GM12878 (cell line): ENCODE measurements at regions not wholly inside any gene's neighbourhood (a gene's known extent, or its start where the extent isn't known, plus 50 kb on each side); places are given as distances from the start of the nearest gene placed in this dataset.

Experiments used
- ATAC-seq: fragments of 200-7000 bp; cut with Tn5 transposase; 3 replicates; pipeline ENCODE4 v1.9.1; 2020; ENCODE audit warnings: mild to moderate bottlenecking, moderate library complexity
- BruUV-seq: library from RNA; stranded (reverse); fragments of 400-500 nt; replicated peaks from 2 replicates; lab custom pipeline; 2021; lab: Mats Ljungman, UMichigan
- CTCF ChIA-PET: fragments of 300-600 bp; sonication (Branson Sonifier 250); formaldehyde crosslinking; extraction: SDS; loops from one replicate; lab custom pipeline; 2021; ENCODE audit warnings: inconsistent platforms; lab: Yijun Ruan, JAX
- POLR2A ChIA-PET: fragments of 350-600 bp; formaldehyde crosslinking; extraction: SDS; loops from one replicate; lab custom pipeline; 2021; ENCODE audit warnings: inconsistent platforms; lab: Charles Lee
- RAD21 ChIA-PET: fragments of 300-600 bp; sonication (Branson Sonifier 250); formaldehyde crosslinking; loops from one replicate; lab custom pipeline; 2023; ENCODE audit warnings: antibody characterized with exemption; ENCODE audit not compliant: unreplicated experiment; lab: Charles Lee
- SMC1A ChIA-PET: fragments of 300-600 bp; sonication (Branson Sonifier 250); formaldehyde crosslinking; loops from one replicate; lab custom pipeline; 2023; ENCODE audit not compliant: unreplicated experiment, uncharacterized antibody; lab: Charles Lee
- DNase-seq: peaks from one replicate; pipeline ENCODE4 v3.0.0-alpha.2; 2011; ENCODE audit warnings: low read depth, low spot score
- FAIRE-seq: peaks from 3 replicates; lab custom pipeline; 2011; peaks lifted over from hg19 to GRCh38; lab: Jason Lieb, UNC
- H2AFZ ChIP-seq: 2 replicates; pipeline ENCODE4 v1.6.0; 2011; ENCODE audit warnings: low read depth, low read length, control low read depth; ENCODE audit not compliant: control insufficient read depth
- H3K27ac ChIP-seq: 2 replicates; pipeline ENCODE4 v1.5.1; 2011; ENCODE audit warnings: control low read depth; ENCODE audit not compliant: control insufficient read depth, insufficient read depth
- H3K27me3 ChIP-seq, 2 experiments: replicated peaks in 1 of 2; 2 replicates each; pipeline versions ENCODE4 v1.6.0 to v1.6.1; 2011; ENCODE audit warnings: low read length in 1 of 2; ENCODE audit not compliant: control insufficient read depth in 2 of 2, insufficient read depth in 2 of 2
- H3K36me3 ChIP-seq, 2 experiments: 2 replicates each; pipeline ENCODE4 v1.5.1; 2011; ENCODE audit warnings: low read length in 1 of 2; ENCODE audit not compliant: control insufficient read depth in 2 of 2, insufficient read depth in 2 of 2
- H3K4me1 ChIP-seq: 2 replicates; pipeline ENCODE4 v1.6.1; 2011; ENCODE audit warnings: mild to moderate bottlenecking, low read length, moderate library complexity, mixed read lengths; ENCODE audit not compliant: control insufficient read depth, insufficient read depth
- H3K4me2 ChIP-seq: 2 replicates; pipeline ENCODE4 v1.6.0; 2011; ENCODE audit warnings: control low read depth; ENCODE audit not compliant: control insufficient read depth, insufficient read depth
- H3K4me3 ChIP-seq: fragments of 200-600 bp; sonication (generic); 2 replicates; pipeline ENCODE4 v1.5.1; 2016
- H3K79me2 ChIP-seq: 2 replicates; pipeline ENCODE4 v1.6.0; 2011; ENCODE audit warnings: low read length; ENCODE audit not compliant: control insufficient read depth, insufficient read depth
- H3K9ac ChIP-seq: 2 replicates; pipeline ENCODE4 v1.8.0; 2011; ENCODE audit warnings: low read length, control low read depth, mixed read lengths; ENCODE audit not compliant: control insufficient read depth, insufficient read depth
- H3K9me3 ChIP-seq: replicated peaks from 3 replicates; pipeline ENCODE4 v1.5.1; 2011; ENCODE audit warnings: mild to moderate bottlenecking, low read length; ENCODE audit not compliant: control insufficient read depth, insufficient read depth
- H4K20me1 ChIP-seq: 2 replicates; pipeline ENCODE4 v1.6.0; 2011; ENCODE audit not compliant: control insufficient read depth, insufficient read depth
- ATF2 ChIP-seq: IDR thresholded peaks from 2 replicates; pipeline ENCODE4 v1.6.1; 2012; ENCODE audit warnings: low read length, inconsistent platforms
- BCL11A ChIP-seq: IDR thresholded peaks from 2 replicates; pipeline ENCODE4 v1.6.1; 2011; ENCODE audit warnings: low read depth, low read length
- CBX3 ChIP-seq: fragments of 200-600 bp; sonication (generic); IDR thresholded peaks from 2 replicates; pipeline ENCODE4 v1.6.1; 2016; ENCODE audit warnings: low read depth, borderline replicate concordance
- DPF2 ChIP-seq: fragments of 450-650 bp; IDR thresholded peaks from 2 replicates; pipeline ENCODE4 v1.6.1; 2017; ENCODE audit warnings: mild to moderate bottlenecking
- E2F4 ChIP-seq: IDR thresholded peaks from 2 replicates; pipeline ENCODE4 v1.6.1; 2012; ENCODE audit warnings: low read depth, low read length, improper control_type of control experiment
- EED ChIP-seq: sonication (generic); IDR thresholded peaks from 2 replicates; pipeline ENCODE4 v1.6.1; 2016; ENCODE audit warnings: antibody characterized with exemption, low read depth
- GATAD2B ChIP-seq: fragments of 450-650 bp; conservative IDR thresholded peaks from 2 replicates; pipeline ENCODE4 v1.6.1; 2017; ENCODE audit warnings: low read depth, mild to moderate bottlenecking, moderate library complexity
- HCFC1 ChIP-seq: fragments of 150-350 bp; IDR thresholded peaks from 2 replicates; pipeline ENCODE4 v1.6.1; 2014; ENCODE audit warnings: low read length
- MTA2 ChIP-seq: fragments of 450-650 bp; IDR thresholded peaks from 2 replicates; pipeline ENCODE4 v1.6.1; 2016; ENCODE audit warnings: low read depth, mild to moderate bottlenecking, moderate library complexity
- NFIC ChIP-seq: IDR thresholded peaks from 2 replicates; pipeline ENCODE4 v1.6.1; 2012; ENCODE audit warnings: low read depth, mild to moderate bottlenecking, inconsistent platforms, low read length, moderate library complexity
- NR2C2 ChIP-seq: IDR thresholded peaks from 2 replicates; pipeline ENCODE4 v1.6.1; 2011; ENCODE audit warnings: borderline replicate concordance, low read depth; ENCODE audit not compliant: control insufficient read depth, insufficient read length
- POLR2AphosphoS2 ChIP-seq: IDR thresholded peaks from 2 replicates; pipeline ENCODE4 v1.6.1; 2011; ENCODE audit warnings: low read depth, mild to moderate bottlenecking, low read length, improper control_type of control experiment, moderate library complexity
- POU2F2 ChIP-seq: IDR thresholded peaks from 3 replicates; pipeline ENCODE4 v1.6.1; 2011; ENCODE audit warnings: low read depth, mild to moderate bottlenecking, low read length, borderline replicate concordance
- SIN3A ChIP-seq: IDR thresholded peaks from 2 replicates; pipeline ENCODE4 v1.6.1; 2012; ENCODE audit warnings: low read depth, low read length, improper control_type of control experiment
- SMARCA5 ChIP-seq: fragments of 450-650 bp; IDR thresholded peaks from 2 replicates; pipeline ENCODE4 v1.6.1; 2017; ENCODE audit warnings: mild to moderate bottlenecking
- SP1 ChIP-seq: IDR thresholded peaks from one replicate; pipeline ENCODE4 v1.6.1; 2011; ENCODE audit warnings: low read depth, low read length
- USF1 ChIP-seq: IDR thresholded peaks from 2 replicates; pipeline ENCODE4 v1.6.1; 2011; ENCODE audit warnings: borderline replicate concordance, low read depth, mild to moderate bottlenecking, moderate library complexity, mixed read lengths, low read length; ENCODE audit not compliant: insufficient read depth; ENCODE audit errors: extremely low read length
- ZNF24 ChIP-seq: fragments of 450-650 bp; IDR thresholded peaks from 2 replicates; pipeline ENCODE4 v1.6.1; 2017; ENCODE audit warnings: antibody characterized with exemption, mild to moderate bottlenecking
- ZNF622 ChIP-seq: fragments of 450-650 bp; IDR thresholded peaks from 2 replicates; pipeline ENCODE4 v1.6.1; 2017; ENCODE audit warnings: mild to moderate bottlenecking, inconsistent platforms
- ZSCAN29 ChIP-seq: fragments of 450-650 bp; IDR thresholded peaks from 2 replicates; pipeline ENCODE4 v1.6.1; 2017; ENCODE audit warnings: mild to moderate bottlenecking, moderate library complexity
- WGBS: methylation state at CpG from one replicate; pipeline ENCODE4 v1.1.6; 2016; ENCODE audit warnings: low lambda C conversion rate; ENCODE audit not compliant: insufficient replicate concordance, insufficient coverage; ENCODE audit errors: missing lambda C conversion rate; 5-methylcytosine and 5-hydroxymethylcytosine counted together
- in situ Hi-C: fragments of 300-500 bp; cut with MboI; formaldehyde crosslinking; loops from 9 replicates; pipeline ENCODE4 v1.14.3; 2018; ENCODE audit warnings: mixed read lengths
- intact Hi-C: fragments of 100-400 bp; cut with micrococcal nuclease; formaldehyde crosslinking; loops from one replicate; pipeline ENCODE4 v1.14.2; 2022; ENCODE audit not compliant: unreplicated experiment

GRCh38 chr6:159104163-159104925 lies 59.6 kb upstream of the TAGAP start:
- Histone ChIP-seq H3K4me1 (peaks cover 37% of the 10 kb centered on the region), H3K36me3 (no peaks in the 10 kb centered on the region), H3K27me3 (no peaks in the 10 kb centered on the region), H3K79me2 (no peaks in the 10 kb centered on the region), H4K20me1 (no peaks in the 10 kb centered on the region), H2AFZ (peak overlapping the region; percentile 71), H3K4me3 (no peak overlapping the region), H3K27ac (no peak overlapping the region; the same call in 1 of the 2 replicates), H3K9me3 (no peaks in the 10 kb centered on the region), H3K4me2 (peak overlapping the region; percentile 11; the same call in 1 of the 2 replicates), H3K9ac (peak overlapping the region; percentile 9; the same call in 1 of the 2 replicates)
- 3% methylated on average over 17 of the region's 17 CpGs for WGBS
- DNase-seq = no peak
- BruUV-seq = no TSS peak
- intact Hi-C loops (loop anchor here (1.0 to 10.0 kb wide), 5 partner anchors 30 to 290 kb away; partner anchors contain the start of genes EZR and RSPH3), in situ Hi-C loops (no loop called here)
- ChIA-PET RAD21 (interaction anchor here (0.6 to 10.5 kb wide), 29 partner anchors 9 to 400 kb away, joined by 3 to 298 read pairs (median 5); partner anchors contain the start of genes RSPH3 and TAGAP), POLR2A (interaction anchor here (1.1 to 8.3 kb wide), 11 partner anchors 10 to 130 kb away, joined by 3 to 79 read pairs (median 5); partner anchors contain the start of gene TAGAP), SMC1A (interaction anchor here (0.6 to 20.8 kb wide), 28 partner anchors 9 to 1555 kb away, joined by 3 to 517 read pairs (median 4); partner anchors contain the start of genes RSPH3 and TAGAP), CTCF (interaction anchor here (0.6 to 20.8 kb wide), 32 partner anchors 9 to 355 kb away, joined by 3 to 631 read pairs (median 6); partner anchors contain the start of genes RSPH3 and TAGAP)
- peak; percentile 77 for ATAC-seq
- FAIRE-seq = peak; percentile 78
- TF ChIP-seq USF1 (no peak), GATAD2B (peak; percentile 66; the same call in 1 of the 2 replicates), POLR2AphosphoS2 (no peak), NFIC (no peak), ATF2 (no peak), CBX3 (no peak), MTA2 (no peak), SMARCA5 (peak; percentile 80; the same call in 1 of the 2 replicates), DPF2 (0 out of 2 replicates have a peak, but pooled peaks have one; percentile 41), BCL11A (no peak), ZNF622 (no peak), SIN3A (no peak), EED (peak; percentile 68), ZNF24 (no peak), POU2F2 (no peak), SP1 (no peak), HCFC1 (no peak; the same call in 1 of the 2 replicates), E2F4 (no peak), NR2C2 (no peak), ZSCAN29 (no peak)
